ENCODE measurements at regions not wholly inside any gene's neighbourhood (a gene's known extent, or its start where the extent isn't known, plus 50 kb on each side); places are given as distances from the start of the nearest gene placed in this dataset.

DNA sequence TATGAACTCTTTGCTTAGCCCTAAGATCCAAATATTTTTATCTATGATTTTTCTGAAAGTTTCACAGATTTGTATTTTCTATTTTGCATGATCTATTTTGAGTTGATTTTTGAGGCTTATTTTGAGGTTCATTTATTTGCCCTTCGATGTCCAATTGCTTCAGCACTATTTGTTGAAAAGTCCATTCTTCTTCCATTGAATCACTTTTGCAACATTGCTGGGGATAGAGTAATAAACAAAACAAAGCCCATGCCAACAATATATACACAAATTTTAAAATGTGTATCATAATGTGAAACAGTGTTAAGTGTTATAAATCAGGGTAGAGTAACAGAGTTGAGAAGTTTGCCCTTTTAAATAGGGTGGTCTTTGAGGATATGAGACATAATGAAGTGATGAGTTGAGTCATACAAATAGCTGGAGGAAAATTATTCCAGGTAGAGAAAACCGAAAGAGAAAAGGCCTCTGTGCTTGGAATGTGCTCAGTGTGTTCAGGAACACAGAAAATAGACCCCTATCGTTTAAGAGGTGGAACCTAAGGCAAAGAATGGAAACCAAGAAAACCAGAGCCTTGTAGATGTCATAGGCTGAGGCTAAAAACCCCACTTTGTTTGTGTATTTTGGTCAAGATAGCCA, 172.7 kb upstream of the NR5A2 start:
- DNase-seq (ENCODE audit: low read depth in 4 of 4, low spot score in 2 of 4): no peak

- DNase-seq (ENCODE audit: low read depth in 4 of 4, low spot score in 2 of 4): no peak
Observed at GRCh38 chr1:199855580-199855979, 171.9 kb upstream of the NR5A2 start.

DNA sequence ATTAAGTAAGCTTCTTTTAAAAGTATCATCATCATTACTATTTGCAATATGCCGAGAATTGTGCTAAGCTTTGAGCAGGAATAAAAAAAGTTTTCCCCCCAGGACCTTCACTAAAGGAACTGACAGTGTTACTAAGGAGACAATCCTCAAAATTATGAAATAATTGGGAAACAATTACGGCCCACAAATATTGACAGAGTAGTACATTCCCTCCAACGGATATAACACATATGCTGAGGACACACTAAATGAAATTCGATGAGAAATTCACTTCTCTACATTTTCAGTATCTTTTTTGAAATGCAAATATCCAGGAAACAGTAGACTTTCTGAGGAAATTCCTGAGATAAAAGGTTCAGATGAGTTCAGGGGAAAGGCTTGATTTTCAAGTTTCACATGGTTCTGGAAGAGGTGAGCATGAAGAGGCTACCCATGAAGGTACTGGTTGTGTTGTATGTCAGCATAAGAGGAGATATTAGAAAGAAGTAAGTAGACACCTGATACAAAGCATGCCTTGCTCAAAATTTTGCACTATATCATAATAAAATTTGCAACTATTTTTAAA, 171.2 kb upstream of the NR5A2 start:
- no peak for DNase-seq (ENCODE audit: low read depth in 4 of 4, low spot score in 2 of 4)

DNA sequence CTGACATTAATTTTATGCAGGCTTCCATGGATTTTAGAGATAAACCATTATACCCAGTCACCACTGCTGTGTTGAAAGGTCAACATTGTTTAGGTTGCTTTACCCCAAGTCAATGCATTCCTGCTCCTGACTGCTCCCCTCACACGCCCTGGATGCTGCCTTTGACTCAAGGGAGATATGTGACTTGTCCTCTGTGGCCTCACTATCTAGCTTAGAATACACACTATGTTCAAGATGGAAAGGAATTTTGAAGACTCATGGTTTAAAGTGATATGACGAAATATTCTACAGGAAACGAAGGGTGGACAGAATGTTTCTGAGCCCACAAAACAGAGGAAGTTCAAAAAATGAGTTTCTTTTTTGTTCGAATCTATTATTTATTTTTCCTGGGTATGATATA, 170.4 kb upstream of the NR5A2 start:
- no peak for DNase-seq (ENCODE audit: low read depth in 4 of 4, low spot score in 2 of 4)

DNA sequence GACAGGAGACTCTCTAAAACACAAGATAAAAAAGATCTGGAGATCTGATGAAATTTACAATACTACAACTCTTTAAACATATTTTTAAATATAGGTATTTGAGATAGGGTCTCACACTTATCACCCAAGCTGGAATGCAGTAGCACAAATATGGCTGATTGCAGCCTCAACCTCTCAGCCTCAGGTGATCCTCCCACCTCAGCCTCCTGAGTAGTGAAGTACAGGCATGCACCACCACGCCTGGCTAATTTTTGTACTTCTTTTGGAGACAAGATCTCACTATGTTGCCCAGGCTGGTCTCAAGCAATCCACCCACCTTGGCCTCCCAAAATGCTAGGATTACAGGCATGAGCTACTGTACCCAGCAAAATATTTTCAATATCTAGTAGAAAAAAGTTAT, 170.0 kb upstream of the NR5A2 start:
- DNase-seq (ENCODE audit: low read depth in 4 of 4, low spot score in 2 of 4): no peak

GRCh38 chr1:199858171-199858570, 169.3 kb upstream of the NR5A2 start:
- no peak for DNase-seq (ENCODE audit: low read depth in 4 of 4, low spot score in 2 of 4)

DNA sequence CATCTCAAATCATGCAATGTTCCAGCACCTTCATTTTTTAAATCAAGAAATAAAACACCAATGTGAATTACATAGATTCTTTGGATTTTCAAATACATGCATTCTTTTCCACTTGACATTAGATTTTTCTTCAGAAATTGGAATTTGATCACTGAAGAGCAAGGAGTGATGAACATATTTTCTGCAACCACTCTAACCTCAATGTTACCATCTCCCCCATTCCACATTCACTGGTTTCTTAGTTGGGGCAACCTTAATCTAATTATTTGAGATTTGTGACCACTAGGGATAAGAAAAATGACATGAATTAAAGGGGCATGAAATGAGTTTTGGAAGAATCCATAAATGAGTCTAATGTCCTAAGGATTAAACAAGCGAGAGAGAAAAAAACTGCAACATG, 168.7 kb upstream of the NR5A2 start:
- DNase-seq (ENCODE audit: low read depth in 4 of 4, low spot score in 2 of 4): no peak

GRCh38 chr1:199859491-199859933, 168.0 kb upstream of the NR5A2 start:
- no peak for DNase-seq (ENCODE audit: low read depth in 4 of 4, low spot score in 2 of 4)

DNA sequence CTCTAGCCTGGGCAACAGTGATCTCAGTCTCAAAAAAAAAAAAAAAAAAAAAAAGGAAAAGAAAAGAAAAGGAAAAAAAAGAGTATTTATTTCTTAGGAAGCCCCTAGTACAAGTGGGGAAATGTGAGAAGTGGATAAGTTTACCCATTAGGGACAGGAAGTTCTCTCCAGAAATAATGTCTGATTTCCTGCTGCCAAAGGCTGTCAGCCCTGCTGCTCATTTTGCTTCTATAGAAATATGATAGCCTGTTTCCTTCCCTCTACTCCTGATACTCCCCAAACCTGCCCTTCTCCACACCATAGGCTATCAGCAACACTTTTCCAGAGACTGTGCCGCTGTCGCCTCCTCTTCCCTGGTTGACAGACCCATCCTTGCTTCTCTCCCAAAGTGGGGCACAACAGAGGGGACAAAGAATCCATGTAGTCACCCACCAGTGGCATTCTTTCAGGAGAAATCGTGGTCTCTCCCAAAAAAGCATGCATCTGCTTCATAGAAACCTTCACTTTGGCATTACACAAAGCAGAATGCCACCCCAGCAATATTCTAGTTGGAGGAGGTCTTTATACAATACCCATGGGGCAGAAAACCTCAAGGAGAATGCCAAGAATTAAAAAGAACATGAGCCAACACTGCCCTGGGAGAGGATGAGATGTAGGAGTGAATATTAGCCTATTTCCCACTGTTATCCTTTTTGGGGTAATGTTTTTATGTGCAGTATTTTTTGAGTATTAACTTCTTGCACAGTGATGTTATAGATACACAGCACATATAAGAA, 166.3 kb upstream of the NR5A2 start:
- DNase-seq (ENCODE audit: low read depth in 4 of 4, low spot score in 2 of 4): no peak

- no peak for DNase-seq (ENCODE audit: low read depth in 4 of 4, low spot score in 2 of 4)
Observed at GRCh38 chr1:199862047-199862446, 165.5 kb upstream of the NR5A2 start.

DNA sequence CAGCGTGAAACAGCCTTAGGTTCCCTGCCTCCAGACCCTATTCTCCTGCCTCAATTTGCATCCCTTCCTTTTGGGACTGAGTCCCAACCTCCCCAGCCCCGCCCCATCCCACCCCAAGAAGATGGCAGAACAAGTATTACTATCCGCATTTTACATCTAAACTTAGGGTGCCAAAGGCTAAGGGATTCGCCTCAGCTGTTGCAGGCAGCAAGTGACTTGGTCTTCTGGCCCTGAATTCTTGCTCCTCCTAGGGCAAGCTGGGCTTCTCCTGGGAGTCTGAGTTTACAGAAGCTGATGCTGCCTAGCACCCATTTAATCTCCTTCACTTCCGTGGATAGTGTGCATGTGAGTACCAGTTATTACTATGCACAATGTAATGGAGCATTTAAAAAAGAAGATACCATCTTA, 161.3 kb upstream of the NR5A2 start:
- DNase-seq (ENCODE audit: low read depth in 4 of 4, low spot score in 2 of 4): no peak

DNA sequence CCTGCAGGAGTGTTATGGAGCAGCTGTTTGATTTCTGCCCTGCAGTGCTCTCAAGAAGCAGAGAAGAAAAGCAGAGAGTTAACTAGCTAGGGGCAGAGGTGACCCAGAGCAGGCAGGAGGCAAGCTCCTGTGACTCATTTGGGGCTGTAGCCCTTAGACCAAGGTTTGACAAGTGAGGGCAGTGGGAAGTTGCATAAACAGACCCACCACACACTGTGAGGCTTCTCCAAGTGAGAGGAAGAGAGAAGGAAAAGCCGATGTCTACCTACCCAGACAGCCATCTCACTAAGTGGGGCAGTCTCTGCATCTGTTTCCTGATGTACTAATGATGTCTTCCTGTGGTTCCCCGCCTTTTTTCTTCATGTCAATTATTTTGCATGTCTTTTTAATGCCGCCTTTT, 159.9 kb upstream of the NR5A2 start:
- DNase-seq (ENCODE audit: low read depth in 4 of 4, low spot score in 2 of 4): no peak

DNA sequence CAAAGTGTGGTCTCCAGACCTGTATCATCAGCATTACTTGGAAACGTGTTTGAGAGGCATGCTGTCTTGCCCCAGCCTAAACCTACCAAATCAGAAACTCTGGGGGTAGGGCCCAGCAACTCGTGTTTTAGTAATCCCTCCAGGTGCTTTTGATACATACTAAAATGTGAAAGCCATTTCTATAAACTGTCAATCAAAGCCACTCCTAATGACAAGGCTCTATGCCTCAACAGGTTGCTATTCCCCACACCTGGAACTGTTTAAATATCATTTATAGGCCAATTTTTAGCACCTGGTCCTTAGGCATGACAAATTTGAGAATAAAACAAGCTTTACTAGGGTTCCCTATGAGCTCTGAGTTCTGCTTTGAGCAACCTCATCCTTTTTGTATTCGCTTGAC, 158.7 kb upstream of the NR5A2 start:
- no peak for DNase-seq (ENCODE audit: low read depth in 4 of 4, low spot score in 2 of 4)

DNA sequence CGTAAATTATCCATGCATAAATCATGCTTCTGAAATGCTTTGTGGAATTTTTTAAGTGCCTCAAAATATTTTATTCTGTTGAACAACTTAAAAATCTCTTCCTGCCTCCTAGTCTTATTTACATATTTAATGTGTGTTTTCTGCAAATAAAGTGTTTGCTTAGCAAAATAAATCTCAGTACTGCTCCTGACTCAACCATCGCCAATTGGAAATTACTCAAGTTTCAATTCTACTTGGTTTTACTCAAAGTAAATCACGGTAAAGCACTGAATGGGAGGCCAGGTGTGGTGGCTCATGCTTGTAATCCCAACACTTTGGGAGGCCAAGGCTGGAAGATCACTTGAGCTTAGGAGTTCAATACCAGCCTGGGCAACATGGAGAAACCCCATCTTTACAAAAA, 152.2 kb upstream of the NR5A2 start:
- no peak for DNase-seq (ENCODE audit: low read depth in 4 of 4, low spot score in 2 of 4)

DNA sequence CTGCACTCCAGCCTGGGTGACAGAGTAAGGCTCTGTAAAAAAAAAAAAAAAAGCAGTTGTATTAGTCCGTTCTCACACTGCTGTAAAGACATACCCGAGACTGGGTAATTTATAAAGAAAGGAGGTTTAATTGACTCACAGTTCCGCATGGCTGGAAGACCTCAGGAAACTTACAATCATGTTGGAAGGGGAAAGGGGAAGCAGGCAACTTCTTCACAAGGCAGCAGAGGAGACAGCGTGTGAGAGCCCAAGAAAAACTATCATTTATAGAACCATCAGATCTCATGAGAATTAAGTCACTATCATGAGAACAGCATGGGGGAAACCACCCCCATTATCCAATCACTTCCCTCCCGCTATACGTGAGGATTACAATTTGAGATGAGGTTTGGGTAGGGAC, 151.7 kb upstream of the NR5A2 start:
- DNase-seq (ENCODE audit: low read depth in 4 of 4, low spot score in 2 of 4): no peak

GRCh38 chr1:199877526-199878384, 149.8 kb upstream of the NR5A2 start:
- DNase-seq (ENCODE audit: low read depth in 4 of 4, low spot score in 2 of 4): no peak

DNA sequence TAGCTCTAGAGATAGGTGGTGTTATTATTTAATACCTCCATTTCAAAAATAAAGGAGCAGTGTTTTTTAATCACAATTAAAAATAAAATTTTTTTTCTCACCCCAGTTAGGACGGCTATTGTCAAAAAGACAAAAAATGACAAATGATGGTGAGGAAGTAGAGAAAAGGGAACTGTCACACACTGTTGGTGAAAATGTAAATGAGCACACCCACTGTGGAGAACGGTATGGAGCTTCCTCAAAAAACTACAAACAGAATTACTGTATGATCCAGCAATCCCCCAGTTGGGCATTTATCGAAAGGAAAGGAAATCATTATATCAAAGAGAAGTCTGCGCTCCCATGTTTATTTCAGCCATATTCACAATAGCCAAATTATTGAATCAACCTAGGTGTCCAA, 148.7 kb upstream of the NR5A2 start:
- no peak for DNase-seq (ENCODE audit: low read depth in 4 of 4, low spot score in 2 of 4)

- DNase-seq (ENCODE audit: low read depth in 4 of 4, low spot score in 2 of 4): no peak
Observed at GRCh38 chr1:199898654-199899053, 128.9 kb upstream of the NR5A2 start.

- DNase-seq (ENCODE audit: low read depth in 4 of 4, low spot score in 2 of 4): no peak
Observed at GRCh38 chr1:199901341-199901740, 126.2 kb upstream of the NR5A2 start.

- DNase-seq (ENCODE audit: low read depth in 4 of 4, low spot score in 2 of 4): no peak
Observed at GRCh38 chr1:199907361-199907760, 120.1 kb upstream of the NR5A2 start.

DNA sequence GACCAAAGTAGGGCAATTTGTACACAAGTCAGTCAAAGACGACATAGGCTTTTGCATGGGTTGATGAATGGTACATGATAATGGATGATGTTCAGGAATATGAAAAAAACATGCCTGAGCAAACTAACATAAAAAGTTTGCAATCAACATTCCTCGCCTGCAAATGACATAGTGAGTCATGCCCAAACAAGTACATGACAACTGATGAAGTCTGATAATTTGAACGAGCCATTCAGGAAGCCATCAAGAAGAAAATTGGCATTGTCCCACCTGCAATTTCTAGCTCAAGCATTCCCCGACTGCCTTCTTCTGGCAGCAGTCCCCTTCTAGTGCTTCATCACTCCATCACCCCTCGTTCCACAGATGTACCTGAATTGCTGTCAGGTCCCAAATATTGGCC, 118.4 kb upstream of the NR5A2 start:
- no peak for DNase-seq (ENCODE audit: low read depth in 4 of 4, low spot score in 2 of 4)
